ENCODE measurements at regions not wholly inside any gene's neighbourhood (a gene's known extent, or its start where the extent isn't known, plus 50 kb on each side); places are given as distances from the start of the nearest gene placed in this dataset.
A peak's percentile ranks its signal among the peaks of the same experiment; 100 is the strongest.
"Not testable (repeated sequence)": the region's sequence is repeated elsewhere in the genome, so short reads cannot be mapped to it uniquely, and the experiment has no call there.

DNA sequence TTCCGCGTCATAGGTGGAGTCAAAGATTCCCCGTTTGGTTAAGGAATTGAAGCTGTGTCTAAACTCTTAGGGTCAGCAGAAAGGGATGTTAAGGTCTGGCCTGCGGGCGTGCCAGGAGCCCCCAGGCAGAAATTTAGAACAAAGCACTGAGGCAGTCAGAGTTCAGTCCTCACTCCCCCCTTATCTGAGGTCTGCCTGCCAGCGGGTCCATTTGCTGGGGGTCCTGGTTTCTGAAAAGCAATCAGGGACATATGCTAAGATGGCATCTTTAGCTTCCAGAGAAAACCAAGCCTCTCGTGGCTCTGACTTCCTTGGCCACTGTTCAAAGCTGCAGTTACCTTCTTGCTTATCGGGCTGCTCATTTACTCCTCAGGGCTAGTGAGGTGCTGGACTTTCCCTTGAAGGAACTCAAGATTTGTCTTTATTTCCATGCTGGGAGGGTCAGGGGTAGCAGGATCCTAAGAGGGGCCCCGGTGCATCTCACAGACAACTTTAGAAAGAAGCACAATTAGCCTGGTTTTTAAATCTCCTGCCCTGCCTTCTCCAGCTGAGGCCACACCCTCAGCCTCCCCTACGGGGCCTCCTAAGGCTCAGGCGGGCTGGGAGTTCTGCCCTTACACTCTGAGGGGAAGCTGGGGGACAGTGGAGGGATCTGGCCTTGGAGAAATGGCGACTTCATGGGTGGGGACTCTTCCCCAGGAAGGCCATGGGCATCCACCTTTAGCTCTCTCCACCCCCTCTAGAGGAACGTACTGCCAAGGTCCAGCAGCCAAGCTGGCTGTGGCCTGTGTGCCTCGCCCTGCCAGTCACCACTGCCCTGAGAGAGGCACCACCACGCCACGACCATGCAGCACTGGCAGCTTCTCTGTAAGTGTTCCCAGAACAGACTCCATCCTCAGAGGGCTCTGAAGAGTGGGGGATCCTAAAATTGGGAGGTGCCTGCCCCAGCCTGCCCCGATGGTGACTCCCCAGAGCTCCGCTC lies 121.1 kb upstream of the MTLN start:
- DNase-seq, result not testable (repeated sequence)

DNA sequence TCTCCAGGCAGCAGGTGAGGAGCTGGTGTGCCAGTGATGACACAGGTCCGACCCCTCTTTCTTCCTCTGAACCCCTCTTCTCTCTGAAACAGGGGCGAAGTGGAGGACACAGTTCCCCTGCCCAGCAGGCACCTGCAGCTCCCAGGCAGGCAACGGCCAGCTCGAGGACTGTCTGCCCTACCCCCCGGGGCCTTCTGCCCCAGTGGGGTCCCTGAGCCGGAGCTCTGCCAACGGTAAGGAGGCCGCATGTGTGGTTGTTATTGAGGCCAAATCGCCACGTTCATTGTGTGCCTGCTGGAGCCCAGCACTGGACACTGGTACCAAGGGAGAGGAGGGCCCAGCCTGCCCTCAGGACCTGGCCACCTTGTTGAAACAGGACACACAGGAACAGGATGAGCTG lies 119.3 kb upstream of the MTLN start:
- DNase-seq, result not testable (repeated sequence)

DNA sequence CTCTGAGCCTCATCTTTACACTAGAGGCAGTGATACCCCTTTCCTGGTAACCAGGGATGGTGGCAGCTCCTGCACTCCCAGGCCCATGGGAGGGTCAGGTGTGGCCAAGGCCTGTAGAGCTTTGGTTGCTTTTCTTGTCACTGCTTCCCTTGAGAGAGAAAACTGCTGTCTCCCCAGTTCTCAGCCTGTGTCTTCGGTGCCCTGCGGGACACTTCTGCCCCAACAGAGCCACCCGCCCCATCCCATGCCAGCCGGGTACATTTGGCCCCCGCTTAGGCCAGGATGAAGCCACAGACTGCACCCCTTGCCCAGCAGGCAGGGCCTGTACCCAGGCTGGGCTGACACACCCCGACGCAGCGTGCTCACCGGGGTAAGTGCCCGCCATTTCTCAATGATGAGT lies 117.4 kb upstream of the MTLN start:
- not testable (repeated sequence) for DNase-seq

DNA sequence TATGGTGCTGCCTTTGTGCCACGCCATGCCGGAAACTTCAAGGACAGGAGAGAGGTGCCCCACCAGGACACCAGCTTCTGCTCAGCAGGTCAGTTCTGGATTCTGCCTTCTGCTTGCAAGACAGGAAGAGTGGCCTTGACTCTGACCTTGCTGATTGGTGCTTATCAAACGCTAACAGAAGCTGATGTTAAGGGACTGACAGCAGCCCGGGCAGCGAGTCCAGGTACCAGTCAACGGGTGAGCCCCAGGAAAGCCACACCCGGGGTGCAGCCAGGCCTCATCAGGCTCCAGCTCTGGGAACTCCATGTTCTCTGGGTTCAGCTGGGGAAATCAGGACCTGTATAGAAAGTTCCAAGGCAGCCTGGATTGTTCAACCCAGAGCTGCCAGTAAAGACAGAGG lies 116.8 kb upstream of the MTLN start:
- not testable (repeated sequence) for DNase-seq

DNA sequence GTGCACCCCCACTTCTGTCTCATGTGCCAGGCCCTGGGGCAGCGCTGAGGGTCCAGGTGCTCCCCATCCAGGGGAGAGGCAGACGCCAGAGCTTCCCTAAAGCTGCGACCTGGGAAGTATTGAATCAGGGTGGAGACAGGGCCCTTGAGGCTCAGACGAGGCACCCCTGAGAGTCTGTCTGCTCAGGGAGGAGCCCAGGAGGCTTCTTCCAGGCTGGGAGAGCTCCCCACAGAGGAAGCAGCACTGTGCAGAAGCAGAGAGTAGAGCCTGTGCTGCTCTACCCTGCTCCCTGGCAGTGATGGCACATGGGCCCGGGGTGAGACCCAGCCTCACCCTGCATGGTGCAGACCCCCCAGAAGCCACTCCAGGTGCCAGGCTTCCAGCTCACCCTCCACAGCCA lies 116.3 kb upstream of the MTLN start:
- peak; percentile 0 for DNase-seq

DNA sequence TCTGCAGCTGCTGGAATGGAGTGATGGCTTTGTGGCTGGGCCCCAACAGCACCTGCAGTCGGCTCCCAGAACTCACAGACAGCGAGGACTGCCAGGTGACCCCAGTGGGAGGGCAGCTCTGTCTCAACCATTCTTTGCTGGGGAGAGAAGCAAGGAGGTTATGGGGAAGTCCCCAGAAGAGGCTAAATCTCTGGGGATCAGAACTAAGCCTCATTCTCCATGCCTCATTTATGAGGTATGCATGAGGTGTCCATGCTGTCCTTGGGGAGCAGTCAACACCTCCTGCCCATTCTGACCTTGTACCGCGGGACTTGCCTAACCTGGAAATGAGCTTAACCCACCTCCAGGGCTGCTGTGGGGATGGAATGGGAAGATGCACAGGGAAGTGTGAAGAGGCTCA lies 111.5 kb upstream of the MTLN start:
- not testable (repeated sequence) for DNase-seq

DNA sequence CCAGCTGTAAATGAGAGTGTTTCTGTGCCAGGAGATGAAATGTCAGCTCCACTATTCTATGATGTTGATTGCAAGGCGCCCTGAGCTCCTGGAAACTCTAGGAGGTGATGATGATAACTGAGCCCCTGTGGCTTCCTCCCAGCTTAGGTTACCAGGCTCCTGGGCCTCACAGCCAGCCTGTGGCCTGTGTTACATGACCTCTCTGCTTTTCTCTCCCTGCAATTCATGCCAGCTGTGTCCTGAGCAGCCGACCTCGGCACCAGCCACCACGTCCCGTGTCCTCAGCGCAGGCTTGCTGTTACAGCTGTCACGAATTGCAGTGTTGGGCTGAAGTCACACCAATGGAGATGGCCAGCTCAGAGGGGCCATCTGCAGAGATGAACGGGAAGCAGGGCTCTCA lies 110.2 kb upstream of the MTLN start:
- DNase-seq, result not testable (repeated sequence)

DNA sequence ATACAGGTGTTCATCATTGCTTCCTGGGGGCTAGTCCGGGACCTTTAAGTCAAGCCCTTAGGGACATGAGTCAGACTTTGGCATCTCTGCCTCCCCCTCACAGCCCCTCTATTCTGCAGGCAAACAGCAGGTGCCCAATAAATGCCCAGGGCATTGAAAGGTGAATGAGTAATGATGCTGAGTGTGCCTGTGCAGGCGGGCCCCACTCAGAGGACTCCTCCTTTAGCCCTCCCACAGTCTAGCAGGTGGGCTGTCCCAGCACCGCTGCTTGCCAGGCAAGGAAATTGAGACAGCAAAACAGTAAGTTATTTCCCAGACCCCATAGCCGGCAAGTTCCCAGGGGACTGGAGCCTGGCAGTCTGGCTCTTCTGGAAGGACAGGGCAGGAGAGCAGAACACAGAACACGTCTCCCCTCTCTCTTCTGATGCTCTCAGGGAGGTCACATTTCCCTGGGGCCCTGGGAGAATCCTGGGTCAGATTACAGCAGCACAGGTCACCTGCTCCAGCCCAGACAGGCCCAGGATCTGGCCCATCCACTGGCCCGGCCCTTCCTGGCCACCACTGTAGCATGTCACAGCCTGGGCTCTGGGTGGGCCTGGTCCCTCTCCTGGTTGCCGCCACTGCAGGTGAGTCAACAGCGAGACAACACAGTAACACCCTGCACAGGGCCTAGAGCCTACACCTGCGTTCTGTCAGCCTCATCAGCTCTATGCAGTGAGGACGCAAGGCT lies 108.7 kb upstream of the MTLN start:
- not testable (repeated sequence) for DNase-seq

DNA sequence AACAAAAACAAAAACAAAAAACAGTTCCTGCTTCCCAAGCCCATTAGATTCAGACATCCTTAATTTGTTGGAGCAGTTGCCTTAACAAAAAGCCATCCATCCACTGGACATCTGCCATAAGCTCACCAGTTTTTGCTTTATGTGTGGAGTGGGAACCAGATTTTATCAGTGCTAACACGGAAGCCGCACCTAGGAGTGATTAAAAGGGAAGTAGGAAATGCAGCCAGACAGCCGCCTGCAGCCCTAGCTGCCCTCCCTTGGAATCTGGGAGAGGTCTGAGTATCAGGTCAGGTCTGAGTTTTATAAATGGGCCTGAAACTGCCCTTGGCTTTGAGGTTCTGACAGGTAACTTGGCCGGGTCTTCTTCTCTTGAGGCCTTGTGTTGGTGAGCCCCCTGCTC lies 106.6 kb upstream of the MTLN start:
- DNase-seq, result not testable (repeated sequence)

DNA sequence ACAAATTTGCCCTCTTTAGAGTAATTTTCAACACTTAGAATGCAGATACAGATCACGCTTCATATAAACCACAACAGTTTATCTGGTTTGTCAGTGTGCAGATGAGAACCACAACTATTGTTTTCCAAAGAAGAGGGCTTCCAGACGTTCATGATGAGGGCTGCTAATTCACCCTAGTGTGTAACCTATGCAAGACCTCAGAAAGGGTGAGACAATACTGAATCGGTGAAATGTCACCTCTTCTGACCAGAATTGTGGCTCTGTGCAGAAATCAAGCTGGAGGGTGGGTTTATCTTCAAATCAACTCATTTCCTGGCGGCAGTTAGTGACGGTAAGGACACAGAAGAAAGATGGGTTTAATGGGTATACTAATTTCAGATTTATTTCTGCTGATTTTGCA lies 105.0 kb upstream of the MTLN start:
- DNase-seq, result not testable (repeated sequence)

DNA sequence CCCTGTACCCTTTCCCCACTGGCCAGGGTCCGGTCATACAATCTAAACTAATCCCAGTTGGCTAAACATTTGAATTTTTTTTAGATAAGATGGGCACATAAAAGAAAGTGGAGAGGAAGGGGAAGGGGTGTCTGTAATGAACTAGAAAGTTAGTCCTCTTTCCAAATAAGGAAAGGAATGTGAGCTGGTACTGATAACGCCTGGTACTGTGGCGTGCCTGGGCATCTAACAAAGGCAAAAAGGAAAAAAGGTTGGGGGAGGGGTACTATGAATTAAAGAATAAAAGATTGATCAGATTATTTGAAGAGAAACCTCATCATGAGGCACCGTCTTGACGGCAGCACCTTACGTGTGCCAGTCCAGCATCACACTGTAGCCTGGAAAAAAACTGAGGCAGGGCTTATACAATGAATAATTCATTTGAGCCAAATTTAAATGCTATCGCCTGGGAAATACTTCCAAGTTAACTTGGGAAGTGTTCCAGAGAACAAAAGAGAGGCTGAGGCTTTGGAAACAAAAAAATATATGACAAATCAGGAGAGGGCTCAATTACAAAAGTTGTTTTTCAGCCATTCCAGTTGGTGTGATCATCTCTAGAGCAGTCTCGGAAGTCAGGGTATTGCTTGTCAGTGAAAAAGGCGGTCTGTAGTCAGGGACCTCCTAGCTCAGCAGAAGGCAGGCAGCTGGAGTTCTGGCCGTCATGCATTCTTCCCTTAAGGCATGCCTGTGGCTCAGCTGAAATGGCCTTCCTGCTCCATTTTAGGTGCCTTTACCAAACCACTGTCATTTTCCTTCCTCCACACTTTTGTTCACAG lies 103.9 kb upstream of the MTLN start:
- DNase-seq, result not testable (repeated sequence)

DNA sequence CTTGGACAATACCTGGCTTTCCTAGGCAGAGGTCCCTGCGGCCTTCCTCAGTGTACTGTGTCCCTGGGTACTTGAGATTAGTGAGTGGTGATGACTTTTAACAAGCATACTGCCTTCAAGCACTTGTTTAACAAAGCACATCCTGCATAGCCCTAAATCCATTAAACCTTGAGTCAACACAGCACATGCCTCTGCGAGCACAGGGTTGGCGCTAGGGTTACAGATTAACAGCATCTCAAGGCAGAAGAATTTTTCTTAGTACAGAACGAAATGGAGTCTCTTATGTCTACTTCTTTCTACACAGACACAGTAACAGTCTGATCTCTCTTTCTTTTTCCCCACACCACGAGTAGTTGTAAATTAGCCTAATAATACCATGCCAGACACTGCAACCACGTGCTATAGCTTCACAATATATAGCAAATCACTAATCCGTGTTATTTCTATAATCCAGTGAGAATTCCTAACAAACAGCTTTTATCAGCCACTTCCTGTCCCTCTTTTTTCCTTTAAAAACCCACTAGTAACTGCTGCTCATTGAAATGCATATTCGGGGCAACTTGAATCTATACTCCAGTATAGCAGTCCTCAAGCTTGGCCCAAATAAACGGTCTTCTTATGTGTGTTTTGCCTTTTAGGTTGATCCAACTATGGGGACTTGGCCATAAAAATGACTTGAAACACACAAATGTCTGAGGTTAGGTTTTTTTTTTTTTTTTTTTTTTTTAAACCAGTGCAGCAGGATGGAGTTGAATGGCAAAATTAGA lies 102.9 kb upstream of the MTLN start:
- not testable (repeated sequence) for DNase-seq

DNA sequence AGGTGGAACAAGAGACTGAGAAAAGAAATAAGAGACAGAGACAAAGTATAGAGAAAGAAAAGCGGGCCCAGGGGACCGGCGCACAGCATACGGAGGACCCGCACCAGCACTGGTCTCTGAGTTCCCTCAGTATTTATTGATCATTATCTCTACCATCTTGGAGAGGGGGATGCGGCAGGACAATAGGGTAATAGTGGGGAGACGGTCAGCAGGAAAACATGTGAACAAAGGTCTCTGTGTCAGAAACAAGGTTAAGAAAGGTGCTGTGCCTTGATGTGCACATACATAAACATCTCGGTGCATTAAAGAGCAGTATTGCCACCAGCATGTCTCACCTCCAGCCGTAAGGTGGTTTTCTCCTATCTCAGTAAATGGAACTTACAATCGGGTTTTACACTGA lies 102.1 kb upstream of the MTLN start:
- not testable (repeated sequence) for DNase-seq

DNA sequence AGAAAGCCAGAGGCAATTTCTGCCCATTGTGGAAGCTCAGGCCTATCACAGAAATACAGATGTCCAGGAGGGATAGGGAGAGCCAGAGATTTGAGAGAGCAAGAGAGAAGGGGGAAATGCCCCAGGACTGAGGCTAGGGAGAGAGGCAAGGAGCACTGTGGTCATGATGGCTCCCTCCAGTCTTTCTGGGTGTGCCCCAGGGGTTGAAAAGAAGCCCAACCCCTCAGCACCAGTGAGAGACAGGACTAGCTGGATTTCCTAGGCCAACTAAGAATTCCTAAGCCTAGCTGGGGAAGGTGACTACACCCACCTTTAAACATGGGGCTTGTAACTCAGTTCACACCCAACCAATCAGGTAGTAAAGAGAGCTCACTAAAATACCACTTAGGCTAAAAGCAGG lies 100.7 kb upstream of the MTLN start:
- DNase-seq, result not testable (repeated sequence)

DNA sequence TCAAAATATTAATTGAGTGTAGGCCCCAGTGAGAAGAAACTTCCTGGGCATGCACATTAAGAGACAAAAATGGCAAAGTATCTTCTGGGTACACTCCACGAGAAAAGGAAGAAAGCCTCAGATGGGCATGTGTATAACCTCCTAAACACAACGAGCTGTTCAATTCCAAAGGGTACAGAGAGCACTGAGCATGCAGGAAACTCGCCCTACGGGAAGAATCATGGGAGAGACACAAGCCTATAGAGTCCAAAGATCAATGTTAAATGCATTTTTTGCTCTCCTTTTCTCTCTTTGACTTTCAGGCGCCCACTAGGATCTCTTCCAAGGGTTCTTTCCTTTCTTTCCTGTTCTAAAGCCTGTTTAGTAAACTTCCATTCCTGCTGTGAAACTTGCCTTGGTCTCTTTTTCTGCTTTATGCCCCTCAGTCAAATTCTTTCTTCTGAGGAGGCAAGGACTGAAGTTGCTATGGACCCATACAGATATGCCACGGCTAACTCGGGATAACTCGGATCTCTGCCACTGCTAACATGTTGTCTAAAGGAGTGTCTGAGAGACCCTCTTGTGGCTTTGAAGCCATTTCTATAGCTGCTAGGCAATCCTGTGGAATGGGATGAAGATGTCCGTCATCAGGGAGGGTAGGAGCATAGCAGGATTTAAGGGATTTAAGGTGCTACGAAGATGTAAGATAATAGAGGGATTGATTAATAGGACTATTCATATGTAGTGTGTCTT lies 99.5 kb upstream of the MTLN start:
- not testable (repeated sequence) for DNase-seq

DNA sequence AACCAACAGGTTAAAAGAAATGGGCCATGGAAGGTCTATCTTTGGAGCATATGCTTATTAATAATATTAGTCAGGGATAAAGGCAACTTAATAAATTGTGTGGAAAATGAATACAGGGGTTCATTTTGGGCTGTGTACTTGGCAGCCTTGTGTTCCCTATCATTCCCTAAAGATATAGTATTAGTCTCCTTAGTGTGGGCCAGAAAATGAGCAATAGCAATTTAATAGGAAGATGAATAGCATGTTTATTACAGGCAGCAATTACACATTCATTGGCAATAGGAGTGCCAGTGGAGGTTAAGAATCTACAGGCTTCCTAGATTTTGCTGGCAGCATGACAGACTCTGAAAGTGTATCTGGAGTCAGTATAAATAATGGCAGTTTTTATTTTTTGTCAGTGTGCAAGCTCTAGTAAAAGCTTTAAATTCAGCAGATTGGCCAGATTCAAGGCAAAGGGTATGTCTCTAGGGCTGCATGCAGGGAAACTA lies 98.7 kb upstream of the MTLN start:
- not testable (repeated sequence) for DNase-seq

DNA sequence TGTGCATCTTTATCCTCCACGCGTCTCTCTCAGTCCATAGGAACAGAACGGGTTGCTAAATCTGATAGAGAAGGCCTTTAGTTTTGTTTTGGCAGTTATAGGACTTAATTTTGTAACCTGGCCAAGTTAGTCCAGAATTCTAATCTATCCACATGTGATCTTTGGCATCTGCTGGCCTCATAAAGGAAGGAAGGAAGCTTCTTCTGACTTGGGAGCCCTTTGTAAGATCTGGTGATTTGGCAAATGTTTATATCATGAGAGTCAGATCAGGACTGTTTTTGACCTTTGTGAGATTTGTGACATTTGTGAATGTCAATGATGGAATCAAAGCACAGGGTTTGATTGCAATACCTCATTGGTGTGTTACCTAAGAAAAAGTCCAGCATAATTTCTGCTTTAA lies 96.4 kb upstream of the MTLN start:
- not testable (repeated sequence) for DNase-seq

DNA sequence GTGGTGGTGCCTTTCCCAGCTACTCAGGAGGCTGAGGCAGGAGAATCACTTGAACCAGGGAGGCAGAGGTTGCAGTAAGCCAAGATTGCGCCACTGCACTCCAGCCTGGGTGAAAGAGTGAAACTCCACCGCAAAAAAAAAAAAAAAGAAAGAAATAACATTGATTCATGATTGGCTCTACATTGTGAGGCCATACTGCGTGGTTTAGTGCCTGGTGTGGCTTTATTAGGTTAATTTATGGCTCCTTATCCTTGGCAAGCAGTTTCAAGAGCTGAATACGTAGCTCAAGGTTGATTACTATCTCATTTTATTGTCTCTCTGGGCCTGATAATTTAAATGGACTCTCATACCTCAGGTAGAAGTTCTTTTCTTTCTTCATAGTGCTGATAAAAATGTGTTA lies 80.5 kb upstream of the MTLN start:
- DNase-seq, result not testable (repeated sequence)

DNA sequence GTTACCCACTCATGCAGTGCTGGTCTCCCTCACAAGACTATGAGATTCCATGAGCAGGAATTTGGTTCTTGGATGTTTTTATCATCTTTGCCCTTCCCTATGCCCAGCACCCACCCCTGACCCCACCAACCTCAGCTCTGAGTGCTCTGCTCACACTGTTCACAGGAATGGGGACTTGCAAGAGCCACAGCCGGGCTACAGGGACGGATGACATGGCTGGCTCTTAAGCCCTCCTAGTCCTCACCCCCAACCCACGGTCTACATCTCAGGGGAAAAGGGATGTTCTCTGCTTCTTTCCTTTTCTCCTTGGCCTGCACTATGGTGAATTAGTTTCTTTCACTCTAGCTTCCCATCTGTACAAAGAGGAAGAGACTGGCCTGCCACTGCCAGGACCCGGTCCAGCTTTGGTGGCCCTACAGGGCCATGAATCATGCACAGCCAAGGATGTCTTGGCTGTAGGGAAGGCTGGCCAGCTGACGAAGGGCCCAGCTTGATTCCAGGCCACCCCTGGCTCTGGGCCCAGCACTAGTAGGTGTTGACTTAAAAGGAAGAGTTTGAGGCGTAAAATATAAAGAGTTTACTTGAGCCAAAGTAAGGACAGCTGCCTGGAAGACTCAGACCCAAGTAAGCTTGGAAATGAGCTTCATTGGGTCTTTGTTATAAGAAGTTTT lies 79.7 kb upstream of the MTLN start:
- not testable (repeated sequence) for DNase-seq

DNA sequence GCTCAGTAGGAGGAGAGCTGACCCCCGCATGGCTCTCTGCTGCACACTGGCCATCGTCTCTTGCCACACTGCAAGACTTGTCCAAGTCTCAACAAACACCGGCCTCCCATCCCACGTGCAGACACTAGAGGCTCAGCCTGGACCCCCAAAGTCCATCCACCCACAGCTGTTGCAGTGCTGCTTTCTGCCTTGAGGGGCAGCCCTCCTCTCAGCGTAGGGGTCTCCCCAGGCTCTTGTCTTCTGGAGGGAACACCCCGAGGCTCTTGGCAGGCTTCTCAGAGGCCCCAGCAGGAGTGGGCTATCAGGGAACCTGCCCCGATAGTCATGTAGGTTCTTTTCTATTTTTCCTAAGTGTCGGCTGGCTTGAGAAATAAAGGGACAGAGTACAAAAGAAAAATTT lies 75.5 kb upstream of the MTLN start:
- DNase-seq, result not testable (repeated sequence)

DNA sequence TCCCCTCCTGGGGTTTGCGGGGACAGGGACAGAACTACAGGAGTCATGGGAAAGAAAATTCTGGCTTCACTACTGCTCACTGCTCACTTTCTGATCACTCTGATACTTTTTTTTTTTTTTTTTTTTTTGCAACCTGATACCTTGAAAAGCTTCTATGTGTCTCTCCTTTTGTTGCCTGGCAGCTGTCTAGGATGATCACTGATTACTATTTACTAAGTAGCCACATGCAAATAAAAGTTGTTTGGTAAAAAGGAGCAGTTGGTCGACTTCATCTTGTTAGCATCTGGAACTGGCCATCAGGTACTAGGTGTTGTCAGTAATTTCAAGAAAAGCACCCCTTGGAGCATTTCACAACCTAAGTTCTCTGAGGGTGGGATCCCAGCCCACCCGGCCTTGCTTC lies 74.9 kb upstream of the MTLN start:
- not testable (repeated sequence) for DNase-seq
